GM10266 (cell line): ENCODE measurements at regions not wholly inside any gene's neighbourhood (a gene's known extent, or its start where the extent isn't known, plus 50 kb on each side); places are given as distances from the start of the nearest gene placed in this dataset.

Experiments used
- DNase-seq: peaks from one replicate; pipeline ENCODE4 v3.0.0; 2012; ENCODE audit errors: extremely low spot score
- CTCF ChIP-seq: IDR thresholded peaks from 2 replicates; pipeline ENCODE4 v1.5.1; 2012; ENCODE audit warnings: mild to moderate bottlenecking, low read depth; ENCODE audit not compliant: control insufficient read depth, insufficient read depth; ENCODE audit errors: missing control alignments

DNA sequence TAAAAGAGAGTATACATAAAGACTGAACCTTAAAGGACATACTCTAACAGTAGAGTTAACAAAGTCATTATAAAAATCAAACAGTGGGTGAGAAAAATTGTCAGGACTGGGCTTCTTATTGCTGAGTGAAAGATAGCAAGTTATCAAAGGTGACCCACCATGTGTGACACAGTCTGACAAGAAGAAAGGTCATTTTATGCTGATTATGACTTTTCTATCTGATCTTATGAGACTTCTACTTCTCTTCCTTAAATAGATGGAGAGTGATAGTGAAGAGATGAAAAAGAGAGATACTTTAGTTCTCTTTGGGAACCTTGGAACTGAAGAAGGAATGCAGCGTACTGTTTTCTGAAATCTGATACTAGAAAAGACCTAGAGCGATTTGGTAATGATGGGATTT, 2157.1 kb downstream of the NCAM2 start:
- no peak for DNase-seq
- no peak for TF ChIP-seq CTCF

DNA sequence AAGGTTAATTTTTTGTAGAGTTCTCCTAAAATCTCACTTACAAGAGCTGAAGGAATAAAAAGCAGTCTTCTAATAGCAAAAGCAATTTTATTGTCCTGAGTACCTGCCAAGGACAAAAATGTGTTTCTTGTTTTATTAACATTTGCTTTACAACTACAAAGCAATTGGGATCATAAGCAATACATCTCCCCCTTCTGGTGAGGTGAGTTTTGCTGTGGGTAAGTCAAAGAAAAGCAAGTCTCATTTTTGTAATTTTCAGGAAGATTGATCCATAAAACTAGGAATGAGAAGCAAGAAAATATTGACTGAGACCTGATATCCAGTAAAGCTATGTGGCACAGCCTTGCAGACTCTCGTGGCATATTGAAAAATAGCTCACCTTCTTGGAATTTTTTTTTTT, 2162.7 kb downstream of the NCAM2 start:
- no peak for TF ChIP-seq CTCF
- no peak for DNase-seq

DNA sequence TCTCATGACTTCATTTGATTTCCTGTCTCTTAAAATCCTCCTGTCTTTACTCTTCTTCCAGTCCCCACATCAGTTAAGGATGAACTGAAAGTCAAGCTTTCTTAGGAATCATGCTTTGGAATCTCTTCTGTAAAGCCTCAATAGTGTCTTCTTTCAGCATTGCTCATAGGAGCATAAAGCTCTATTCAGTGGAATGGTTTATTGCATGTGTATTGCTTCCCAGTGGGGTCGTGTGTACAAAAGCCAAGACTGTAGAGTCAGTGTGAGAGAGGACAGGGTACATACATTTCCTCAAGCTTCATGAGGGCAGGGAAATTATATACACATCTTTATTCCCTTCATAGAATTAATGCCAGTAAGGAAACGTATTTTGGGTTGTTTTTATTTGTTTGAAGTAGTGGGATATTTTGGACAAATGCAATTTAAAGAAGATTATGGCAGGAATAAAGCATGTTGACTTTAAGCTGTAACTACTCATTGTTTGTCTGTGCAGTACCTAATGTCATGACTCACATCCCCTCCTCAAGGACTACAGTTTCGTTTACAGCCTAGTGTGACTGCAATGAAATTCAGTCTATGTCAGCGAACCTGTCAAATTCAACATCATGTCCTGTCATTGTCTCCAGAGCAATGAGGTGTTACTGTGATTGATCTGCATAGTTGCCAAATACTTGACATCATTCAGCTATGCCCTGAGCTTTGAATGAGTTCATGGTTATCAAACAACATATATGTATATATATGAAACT, 2164.2 kb downstream of the NCAM2 start:
- no peak for DNase-seq
- no peak for TF ChIP-seq CTCF
